WI38 (cell line): ENCODE measurements at regions not wholly inside any gene's neighbourhood (a gene's known extent, or its start where the extent isn't known, plus 50 kb on each side); places are given as distances from the start of the nearest gene placed in this dataset.

Experiments
- H3K4me3 ChIP-seq: 2 replicates; pipeline ENCODE4 v1.5.1; 2011; ENCODE audit warnings: low read depth, mild to moderate bottlenecking, control low read depth, low read length
- TF ChIP-seq, protein P1 (sequence below): IDR thresholded peaks from 2 replicates; pipeline ENCODE4 v1.5.1; 2012; ENCODE audit warnings: low read depth, mild to moderate bottlenecking, control low read depth, low read length

DNA sequence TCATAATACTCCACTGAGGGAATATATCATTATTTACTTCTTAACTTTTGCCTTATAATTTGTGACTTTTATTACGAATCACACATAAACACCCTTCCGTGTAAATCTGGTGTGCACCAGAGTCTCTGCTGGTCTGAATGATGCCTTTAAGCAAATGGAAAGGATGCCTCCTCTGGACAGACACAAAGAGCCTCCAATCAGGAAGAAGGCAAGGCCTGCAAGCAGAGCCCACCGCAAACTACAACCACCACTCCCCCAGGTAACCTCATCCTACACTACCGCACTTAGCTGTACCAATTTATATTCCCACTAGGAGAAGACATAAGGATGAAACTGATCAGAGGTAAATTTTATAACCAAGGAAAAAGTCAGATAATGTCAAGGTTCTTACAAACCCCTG lies 137.6 kb downstream of the KLF12 start:
- TF ChIP-seq, protein P1, sequence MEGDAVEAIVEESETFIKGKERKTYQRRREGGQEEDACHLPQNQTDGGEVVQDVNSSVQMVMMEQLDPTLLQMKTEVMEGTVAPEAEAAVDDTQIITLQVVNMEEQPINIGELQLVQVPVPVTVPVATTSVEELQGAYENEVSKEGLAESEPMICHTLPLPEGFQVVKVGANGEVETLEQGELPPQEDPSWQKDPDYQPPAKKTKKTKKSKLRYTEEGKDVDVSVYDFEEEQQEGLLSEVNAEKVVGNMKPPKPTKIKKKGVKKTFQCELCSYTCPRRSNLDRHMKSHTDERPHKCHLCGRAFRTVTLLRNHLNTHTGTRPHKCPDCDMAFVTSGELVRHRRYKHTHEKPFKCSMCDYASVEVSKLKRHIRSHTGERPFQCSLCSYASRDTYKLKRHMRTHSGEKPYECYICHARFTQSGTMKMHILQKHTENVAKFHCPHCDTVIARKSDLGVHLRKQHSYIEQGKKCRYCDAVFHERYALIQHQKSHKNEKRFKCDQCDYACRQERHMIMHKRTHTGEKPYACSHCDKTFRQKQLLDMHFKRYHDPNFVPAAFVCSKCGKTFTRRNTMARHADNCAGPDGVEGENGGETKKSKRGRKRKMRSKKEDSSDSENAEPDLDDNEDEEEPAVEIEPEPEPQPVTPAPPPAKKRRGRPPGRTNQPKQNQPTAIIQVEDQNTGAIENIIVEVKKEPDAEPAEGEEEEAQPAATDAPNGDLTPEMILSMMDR = no peak
- H3K4me3 ChIP-seq = no peak overlapping the region

DNA sequence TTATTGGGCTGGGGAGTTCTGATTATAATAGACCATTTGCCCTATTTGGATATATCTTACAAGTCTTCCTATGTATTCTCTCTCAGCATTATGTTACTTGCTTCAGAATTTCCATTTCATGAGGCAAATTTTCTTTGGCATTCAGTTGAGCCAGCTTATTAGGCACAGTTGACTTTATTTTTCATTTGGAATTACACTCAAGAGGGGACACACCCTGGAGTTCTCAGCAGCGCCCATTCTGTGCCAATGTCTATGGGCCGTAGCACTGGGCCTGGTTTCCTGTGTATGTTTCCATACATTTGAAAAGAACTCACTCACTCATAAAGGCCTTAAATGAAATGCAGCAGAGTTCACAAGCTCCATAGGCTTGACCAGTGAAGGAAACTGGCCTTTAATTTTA lies 138.5 kb downstream of the KLF12 start:
- TF ChIP-seq, protein P1 = no peak
- no peak overlapping the region for H3K4me3 ChIP-seq

DNA sequence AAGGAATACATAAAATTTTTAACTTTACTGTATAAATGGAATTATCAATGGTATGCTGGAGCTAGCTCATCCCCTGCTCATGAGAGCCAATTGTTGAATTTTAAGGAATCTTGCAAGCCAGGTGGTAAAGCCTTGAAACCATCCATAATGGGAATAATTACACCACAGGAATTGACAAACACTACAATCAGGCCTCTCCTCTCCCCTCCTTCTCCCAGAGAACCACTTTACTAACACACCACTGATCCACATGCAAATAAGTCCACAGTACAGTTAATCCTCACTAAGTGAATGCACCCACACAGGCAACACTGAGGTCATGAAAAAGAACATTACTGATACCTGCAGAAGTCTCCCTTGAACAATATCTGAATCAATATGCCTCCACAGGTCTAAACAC lies 140.5 kb downstream of the KLF12 start:
- TF ChIP-seq, protein P1 = no peak
- H3K4me3 ChIP-seq = no peak overlapping the region

DNA sequence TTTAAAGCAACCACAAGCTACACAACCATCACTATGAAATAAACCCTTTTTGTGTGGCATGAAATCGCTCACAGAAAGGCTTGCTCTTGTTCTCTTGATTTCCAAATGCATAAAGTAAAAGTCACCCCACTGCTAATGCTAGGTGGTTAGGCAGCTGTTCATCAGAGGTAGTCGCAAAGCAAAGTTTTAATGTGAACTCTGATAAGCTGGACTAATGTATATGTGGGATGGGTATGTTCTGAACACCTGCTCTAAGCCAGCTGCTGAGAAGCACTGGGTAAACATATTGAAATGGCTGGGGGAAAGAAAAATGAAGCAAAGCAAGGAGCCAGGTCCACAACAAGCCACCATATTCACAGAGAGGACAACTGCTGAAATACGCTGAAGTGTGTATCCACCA lies 142.3 kb downstream of the KLF12 start:
- H3K4me3 ChIP-seq = no peak overlapping the region
- TF ChIP-seq, protein P1 = no peak

DNA sequence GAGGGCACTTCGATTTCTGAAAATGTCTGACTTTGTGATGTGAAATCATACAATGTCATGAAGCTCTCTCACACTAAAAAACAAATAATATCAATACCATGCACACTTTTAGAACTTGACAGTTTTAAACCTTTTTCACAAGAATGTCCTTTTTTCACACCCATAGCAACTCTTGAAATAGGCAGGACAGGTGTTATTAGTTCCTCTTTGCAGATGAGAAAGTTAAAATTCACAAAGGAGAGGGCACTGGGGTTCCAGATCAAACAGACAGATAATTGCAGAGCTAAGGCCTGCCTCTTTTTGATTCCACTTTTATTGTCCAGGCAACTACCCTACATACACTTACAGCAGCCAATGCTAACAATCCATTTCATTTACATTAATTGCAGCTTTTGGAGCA lies 142.8 kb downstream of the KLF12 start:
- no peak overlapping the region for H3K4me3 ChIP-seq
- TF ChIP-seq, protein P1 = no peak

DNA sequence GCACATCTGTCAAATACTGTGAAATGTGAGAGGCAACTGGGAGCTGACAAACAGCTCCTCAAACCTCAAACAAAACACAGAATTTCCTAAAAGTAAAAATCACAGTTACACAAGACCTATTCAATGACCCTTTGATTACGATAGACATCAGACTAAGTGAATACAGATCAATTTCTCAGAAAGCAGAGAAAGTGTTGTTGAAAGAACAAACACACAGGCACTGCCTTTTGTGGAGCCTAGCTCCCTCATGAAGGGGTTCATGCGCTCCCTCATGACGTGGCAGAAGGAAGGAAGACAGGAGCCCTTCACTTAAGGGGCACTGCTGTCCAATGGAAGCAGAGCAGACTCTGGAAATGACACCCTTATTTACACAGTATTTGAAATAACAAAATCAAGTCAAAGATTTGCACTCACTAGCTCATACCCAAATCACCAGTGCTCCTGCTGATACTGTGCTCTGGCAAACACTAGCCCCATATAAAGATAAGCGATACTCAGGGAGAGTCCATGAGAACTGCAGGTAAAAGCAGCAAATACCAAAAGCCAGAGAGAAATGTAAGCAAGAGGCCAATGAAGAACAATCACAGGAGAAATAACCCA lies 144.9 kb downstream of the KLF12 start:
- H3K4me3 ChIP-seq = no peak overlapping the region
- TF ChIP-seq, protein P1 = no peak

DNA sequence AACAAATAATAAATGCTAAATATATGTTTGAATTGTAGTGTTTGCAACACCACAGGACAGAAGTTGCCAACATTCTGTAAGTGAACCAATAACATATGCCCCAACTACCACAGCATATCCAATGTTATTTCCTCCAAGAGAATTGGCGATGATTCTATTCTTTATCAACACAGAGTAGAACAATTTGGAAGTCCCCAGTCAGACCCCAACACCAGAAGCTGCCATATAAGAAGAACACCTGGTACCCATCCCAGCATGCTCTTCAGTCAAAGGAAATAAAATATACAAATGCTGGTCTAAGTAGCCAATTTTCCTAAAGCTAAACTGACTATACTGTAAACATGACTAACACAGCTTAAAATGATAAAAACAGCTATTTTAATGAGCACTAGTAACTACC lies 145.7 kb downstream of the KLF12 start:
- no peak overlapping the region for H3K4me3 ChIP-seq
- TF ChIP-seq, protein P1 = no peak
